OCI-LY3 (cell line): ENCODE measurements at regions not wholly inside any gene's neighbourhood (a gene's known extent, or its start where the extent isn't known, plus 50 kb on each side); places are given as distances from the start of the nearest gene placed in this dataset.

Experiments used
- CTCF ChIP-seq: fragments of 200-600, 300-600 bp; sonication (generic); IDR thresholded peaks from 2 replicates; pipeline ENCODE4 v1.5.1; 2014; ENCODE audit warnings: antibody characterized with exemption, low read length, low read depth
- EZH2phosphoT487 ChIP-seq: fragments of 200-600 bp; shearing (Covaris generic); IDR thresholded peaks from 2 replicates; pipeline ENCODE4 v1.6.1; 2018; ENCODE audit warnings: antibody characterized with exemption, mixed run types, low read depth

GRCh38 chr13:53264751-53265385 is 236.3 kb downstream of the OLFM4 start:
- no peak for TF ChIP-seq CTCF
- no peak for TF ChIP-seq EZH2phosphoT487
